HL-60/S4 treated with retinoic acid at 250 ng/mL for 4 days and 3 days (cell line): ENCODE measurements at regions not wholly inside any gene's neighbourhood (a gene's known extent, or its start where the extent isn't known, plus 50 kb on each side); places are given as distances from the start of the nearest gene placed in this dataset.

Experiments
- in situ Hi-C: fragments of 300-500 bp; cut with MboI; formaldehyde crosslinking; loops from 2 replicates; pipeline ENCODE4 v1.7.0; 2022; ENCODE audit warnings: low sequenced_read_pairs

DNA sequence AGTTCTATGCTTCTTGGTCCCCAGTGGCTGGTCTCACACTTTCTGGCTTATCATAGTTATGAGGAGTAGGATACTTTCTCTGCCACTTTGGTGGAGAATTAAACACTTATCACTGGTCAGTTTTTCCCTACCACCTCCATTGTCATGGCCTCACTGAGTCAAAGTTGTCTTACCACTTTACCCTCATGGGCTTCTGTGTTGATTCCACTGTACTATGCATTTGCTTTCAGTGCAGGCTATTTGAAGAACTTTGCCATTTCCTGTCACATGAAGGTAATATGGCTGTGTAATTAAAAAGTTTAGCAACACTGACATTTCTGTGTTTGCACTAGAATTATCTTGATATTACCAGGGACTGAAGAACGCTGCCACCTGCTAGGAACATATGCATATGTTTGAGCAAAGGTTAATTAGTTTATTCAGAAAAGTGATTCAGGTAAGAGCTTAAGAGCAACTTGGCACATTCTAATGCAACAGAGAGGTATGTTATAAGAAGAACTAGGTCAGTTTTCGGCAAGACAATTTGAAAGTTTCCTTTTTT lies 377.3 kb downstream of the PDCD6IP start:
- in situ Hi-C loops = no loop called here

DNA sequence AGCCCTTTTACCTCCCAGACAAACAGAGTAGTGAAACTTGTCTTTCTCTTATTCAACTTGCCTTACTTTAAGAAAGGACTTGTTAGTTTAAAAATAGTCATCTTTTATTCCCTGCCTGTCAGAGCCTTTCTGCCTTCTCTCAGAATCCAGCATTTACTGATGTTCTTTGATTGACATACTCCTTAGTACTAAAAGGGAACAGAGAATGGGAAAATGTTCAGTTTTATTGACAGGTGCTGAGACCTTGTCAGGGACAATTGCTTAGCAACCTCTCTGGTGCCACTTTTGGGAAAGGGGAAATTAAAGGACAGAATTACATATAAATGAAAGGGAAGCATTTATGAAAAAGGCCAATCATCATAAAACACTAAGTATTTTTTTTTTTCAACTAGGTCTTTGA lies 378.3 kb downstream of the PDCD6IP start:
- in situ Hi-C loops = no loop called here

DNA sequence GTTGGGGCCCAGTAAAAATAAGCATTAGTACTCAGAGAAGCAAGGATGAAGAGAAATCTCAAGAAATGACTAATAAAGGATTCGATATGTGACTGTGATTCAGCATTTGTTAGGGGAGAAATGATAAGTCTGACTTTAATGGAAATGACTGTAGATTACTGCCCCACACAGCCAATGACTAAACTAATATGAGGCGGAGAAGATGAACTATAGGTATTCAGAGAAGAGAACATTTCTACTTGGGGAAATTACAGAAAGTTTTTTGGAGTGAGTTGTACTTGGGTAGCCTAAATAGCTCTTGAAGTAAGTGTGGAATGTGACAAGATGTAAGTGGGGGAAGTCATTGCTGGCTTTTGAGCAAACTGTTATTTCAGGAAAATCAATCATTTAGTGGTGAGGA lies 380.0 kb downstream of the PDCD6IP start:
- in situ Hi-C loops = no loop called here

DNA sequence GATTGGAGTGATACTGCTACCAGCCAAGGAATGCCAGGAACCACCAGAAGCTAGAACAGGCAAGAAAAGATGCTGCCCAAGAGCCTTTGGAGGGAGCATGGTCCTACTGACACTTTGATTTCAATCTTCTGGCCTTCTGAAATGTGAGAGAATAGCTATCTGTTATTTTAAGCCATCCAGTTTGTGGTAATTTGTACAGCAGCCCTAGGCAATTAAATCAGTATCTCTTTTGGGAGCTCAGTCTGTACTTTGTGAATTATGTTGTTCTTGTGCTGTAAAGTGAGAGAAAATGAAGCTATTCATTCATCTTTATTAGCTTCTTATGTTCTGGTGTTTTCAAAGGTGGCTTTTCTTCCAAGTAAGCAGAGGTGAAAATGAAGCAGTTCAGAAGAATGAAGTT lies 381.3 kb downstream of the PDCD6IP start:
- in situ Hi-C loops = no loop called here

DNA sequence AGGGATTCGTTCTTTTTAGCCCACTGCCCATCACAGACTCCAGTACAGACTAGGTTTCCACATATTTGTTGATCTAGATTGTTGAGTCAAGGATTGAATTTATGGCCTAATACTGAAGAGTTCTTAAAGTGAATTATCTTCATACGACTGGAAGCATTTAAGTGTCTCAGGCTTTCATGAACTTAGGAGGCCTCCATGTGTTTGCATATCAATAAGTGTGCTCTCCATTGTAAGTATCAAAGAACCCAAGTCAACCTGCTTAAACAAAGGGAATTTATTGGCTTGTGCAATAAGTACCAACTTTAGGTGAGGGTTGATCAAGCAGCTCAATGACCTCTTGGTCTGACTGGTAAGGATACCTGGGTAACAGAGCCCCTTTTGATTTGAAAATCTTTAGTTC lies 382.1 kb downstream of the PDCD6IP start:
- in situ Hi-C loops = no loop called here

DNA sequence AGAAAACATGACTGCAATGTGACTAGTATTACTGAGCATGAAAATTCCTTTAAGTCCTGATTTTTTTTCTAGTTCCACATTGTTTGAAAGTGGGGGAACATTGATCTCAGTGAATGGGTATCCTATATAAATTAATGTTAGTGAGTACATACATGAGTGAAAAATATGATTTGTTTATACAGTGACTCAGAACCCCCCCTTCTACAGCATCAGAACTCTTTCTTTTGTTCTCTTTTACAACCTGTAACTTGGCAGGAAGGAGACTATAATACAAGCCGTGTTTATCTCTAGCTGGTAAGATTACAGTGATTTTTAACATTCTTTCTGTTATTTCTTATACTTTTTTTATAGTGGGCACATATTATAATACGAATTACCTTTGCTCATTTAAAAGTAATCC lies 384.7 kb downstream of the PDCD6IP start:
- in situ Hi-C loops = no loop called here

DNA sequence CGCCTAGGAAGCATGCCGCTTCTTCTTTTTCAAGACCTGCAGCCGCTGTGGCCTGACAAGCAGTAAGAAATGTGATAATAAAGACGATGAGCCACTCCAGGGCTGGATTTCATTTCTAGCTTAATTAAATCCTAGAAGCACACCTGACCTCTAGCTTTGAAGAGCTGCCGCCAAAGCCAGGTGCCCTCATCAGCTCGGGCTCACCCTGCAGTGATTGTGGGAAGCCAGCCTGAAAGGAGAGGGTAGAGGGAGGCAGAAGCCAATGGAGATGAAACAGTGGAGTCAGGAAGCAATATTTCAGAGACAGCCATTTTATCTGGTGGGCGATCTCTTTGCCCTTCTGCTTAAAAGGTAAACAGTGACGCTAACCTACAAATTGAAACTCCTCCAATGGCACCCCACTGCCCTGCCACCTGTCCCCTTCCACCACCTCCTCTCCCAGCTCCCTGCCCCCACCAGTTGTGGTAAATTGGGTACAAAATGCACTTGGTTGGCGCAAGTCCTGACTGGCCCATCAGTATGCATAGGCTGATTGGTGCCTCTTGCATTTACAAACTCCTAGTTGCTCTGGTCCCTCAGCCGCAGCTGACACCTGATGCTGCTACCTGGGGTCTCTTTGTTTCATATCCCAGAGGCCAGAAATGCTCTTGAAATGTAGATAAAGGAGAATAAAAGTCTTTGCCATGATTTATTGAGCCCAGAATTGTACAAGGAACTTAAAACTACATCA lies 385.3 kb downstream of the PDCD6IP start:
- in situ Hi-C loops = no loop called here

DNA sequence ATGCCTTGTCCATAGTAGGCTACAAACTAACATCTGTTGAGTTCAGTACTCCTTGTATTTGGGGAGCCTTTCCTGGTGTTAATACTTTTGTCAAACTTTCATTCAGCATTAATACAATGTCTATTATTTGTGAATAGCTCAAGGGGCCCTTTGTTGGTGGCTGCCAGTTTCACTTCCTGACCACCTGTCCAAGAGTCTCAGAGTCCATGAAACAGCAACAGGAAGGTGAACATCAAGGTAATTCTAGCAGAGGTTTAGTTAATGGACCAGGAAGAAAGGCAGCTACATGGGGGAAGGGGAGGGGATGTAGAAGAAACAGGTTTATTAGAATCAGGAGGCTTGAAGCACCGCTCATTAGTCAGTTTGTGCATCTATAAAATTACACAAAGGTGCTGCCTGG lies 386.9 kb downstream of the PDCD6IP start:
- in situ Hi-C loops = no loop called here

DNA sequence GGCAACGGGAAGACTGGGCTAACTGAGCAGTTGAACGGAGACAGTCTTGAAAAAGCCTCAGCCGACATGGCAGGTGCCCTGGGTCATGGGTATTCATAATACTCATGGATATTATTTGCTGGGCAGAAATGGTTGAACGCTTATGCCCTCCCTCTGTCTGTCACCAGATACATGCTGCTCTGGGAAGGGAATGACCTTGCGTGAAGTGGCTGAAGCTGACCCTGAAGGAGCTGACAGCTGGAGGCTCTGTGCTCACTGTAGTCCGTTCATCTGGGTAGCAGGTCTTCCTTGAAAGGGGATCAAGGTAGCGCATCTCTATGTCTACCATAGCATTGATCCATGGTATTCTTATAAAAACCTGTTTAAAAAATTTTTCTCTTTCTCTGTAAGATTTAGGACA lies 390.7 kb downstream of the PDCD6IP start:
- in situ Hi-C loops = no loop called here

DNA sequence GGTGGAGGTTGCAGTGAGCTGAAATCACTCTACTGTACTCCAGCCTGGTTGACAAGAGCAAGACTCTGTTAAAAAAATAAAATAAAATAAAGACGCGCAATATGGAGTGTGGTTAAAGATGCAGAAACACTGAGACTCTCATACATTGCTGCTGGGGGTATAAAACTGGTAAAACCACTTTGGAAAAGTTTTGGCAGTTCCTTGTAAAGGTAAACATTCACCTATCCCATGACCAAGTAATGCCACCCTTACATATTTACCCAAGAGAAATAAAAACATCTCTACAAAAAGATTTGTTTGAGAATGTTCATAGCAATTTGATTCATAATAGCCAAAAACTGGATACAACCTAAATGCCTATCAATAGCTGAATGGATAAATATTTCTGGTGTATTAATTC lies 398.5 kb downstream of the PDCD6IP start:
- in situ Hi-C loops = no loop called here

DNA sequence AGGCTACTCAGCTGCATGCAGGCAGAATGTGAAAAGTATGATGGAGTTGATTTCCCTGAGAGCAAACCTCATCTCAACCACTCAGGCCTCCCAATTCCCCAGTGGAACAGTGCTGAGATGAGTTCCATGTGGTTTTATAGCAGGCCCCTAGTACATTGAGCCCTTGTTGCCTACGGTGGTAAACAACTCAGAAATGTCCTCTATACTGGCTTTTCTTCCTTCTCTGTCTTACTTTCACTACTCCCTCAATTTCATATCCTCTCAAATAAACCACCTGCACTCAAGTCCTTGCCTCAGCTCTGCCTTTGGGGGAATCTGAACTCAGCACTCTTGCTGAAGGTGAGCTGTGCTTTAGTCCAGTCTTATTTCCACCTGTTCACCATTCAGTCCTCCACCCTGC lies 399.9 kb downstream of the PDCD6IP start:
- in situ Hi-C loops = no loop called here

DNA sequence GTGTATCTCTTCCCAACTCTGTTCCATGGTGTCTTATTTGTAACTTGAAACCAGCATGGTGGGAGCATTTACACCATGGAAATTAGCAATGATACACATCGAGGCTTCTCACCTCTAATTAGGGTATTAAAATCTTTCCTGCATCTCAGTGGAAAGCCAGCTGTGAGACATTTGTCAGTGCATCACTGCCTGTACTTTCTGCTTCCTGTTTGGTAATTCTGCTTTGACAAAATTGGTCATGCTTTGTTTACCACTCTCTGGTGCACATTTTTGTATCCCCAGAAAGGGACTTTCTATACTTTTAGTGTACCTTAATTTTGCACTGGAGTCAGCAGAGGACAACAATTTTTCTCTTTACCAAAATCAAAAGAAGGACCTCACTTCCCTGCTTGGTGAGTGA lies 402.1 kb downstream of the PDCD6IP start:
- in situ Hi-C loops = no loop called here

DNA sequence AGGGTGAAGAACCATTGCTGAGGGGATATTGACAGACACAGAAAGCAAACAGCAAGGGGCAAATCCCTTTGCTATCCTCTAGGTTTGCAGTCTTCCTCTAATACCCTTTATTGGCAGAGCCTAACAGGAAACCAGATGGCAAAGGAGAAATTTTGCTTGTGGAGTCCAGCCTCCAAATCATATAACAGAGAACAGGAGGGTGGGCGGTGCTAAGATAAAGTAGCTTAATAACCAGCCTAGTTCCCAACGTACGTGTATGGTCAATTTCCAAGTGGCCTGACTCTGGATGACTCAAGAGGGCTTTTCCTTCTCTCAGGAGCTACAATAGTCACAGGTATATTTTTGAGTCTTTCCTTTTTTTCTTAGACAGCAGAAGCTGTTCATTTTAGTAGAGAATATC lies 404.5 kb downstream of the PDCD6IP start:
- in situ Hi-C loops = no loop called here

DNA sequence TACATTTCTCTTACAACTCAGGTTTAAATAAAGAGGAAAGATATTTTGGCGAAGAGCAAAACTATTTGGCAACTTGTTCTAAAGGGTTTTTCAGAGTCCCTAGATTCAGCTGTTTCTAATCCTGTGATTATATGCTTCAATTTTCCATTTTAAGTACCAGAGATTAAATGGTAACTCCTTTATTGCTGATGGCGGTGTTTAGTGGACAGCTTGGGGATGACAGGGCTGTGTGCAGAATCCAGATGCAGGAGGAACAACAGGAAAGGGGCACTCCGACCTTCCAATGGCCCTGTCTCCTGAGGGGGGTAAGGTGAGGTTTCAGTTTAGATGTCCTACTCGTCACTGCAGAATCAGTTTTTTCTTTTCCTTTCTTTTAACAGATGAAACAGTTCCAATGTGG lies 405.0 kb downstream of the PDCD6IP start:
- in situ Hi-C loops = no loop called here

DNA sequence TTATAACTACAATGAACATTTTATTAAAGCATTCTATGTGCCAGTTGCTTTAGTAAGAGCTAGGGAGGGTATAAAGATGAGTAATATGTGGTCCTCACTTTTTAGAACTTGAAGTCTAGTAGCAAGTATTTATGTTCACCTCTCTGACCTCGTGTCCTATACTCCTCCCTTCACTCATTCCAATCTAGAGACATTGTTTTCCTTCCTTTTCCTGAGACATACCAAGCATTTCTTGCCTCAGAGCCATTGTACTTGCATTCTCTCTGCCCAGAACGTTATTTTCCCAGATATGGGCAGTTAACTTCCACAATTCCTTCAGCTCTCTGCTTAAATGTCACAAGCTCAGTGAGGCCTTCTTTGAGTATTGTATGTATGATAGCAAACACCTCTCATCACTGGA lies 408.6 kb downstream of the PDCD6IP start:
- in situ Hi-C loops = no loop called here

DNA sequence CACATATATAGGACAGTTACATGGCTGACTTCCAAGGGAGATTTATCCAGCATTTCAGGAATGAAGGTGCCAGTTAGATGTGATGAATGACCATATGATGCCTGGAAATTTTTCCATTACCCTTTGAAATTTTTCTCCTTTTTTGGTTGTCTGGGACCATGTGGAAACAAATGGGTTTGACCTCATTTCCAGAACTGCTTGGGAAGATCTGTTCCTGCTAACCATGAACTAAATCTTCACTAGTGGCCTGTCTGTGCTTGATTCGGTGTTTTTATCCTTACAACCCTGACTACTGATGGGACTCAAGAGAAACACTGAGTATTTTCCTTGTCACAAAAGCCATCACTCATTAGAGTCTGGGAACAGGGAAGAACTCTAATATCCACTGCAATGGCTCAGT lies 409.4 kb downstream of the PDCD6IP start:
- in situ Hi-C loops = no loop called here

DNA sequence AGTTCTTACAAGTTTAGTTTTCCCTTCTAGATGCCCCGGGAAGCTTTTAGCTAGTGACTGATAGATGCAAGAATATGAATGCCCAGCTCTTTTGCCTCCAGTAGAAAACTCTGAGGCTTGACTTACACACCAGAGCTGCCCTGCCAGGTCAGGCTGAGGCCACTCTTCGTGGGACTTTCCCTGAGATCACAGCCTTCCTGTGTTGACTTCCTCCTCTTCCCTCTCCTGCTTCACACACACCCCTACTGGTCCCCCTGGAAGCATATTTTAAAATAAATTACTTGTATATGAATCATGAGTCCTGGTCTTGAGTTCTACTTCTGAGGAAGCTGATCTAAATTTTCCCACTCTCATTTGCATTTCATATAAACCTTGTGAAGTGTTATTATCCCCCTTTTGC lies 413.7 kb downstream of the PDCD6IP start:
- in situ Hi-C loops = no loop called here

DNA sequence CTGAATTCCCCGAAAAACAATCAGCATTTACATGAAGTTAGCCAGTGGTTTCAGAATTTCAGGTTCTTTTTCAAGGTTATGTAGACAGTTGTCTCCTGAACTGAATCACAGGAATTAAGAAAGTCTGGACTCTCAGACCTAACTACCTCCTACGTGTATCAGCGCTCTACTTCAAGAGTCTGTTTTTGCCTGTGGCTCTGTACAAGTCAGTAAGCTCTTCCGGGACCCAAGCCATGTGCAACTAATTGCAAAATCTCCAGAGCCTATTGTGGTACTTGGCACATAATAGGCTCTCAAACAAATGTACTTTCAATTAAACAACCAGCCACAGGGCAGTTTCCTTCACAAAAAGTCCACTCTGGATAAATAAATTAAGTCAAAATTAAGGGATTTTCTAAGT lies 414.2 kb downstream of the PDCD6IP start:
- in situ Hi-C loops = no loop called here

DNA sequence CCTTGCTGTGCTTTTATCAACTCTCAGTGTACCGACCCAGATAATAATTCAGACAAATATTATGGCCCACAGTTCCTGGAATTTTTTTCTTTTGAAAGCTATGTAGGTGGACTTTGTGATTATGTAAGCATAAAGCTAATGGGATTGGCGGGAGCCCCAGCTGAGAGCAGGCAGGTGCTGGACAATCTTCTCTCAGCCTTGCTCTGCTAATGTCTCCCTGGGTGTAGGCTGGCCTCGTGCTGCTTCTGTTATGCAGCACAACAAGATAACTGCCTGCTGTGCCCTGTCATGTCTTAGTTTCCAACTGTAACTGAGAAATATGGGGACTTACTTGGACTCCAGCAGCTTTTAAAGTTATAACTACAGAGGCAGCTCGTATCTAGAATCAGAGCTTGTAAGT lies 415.0 kb downstream of the PDCD6IP start:
- in situ Hi-C loops = no loop called here

DNA sequence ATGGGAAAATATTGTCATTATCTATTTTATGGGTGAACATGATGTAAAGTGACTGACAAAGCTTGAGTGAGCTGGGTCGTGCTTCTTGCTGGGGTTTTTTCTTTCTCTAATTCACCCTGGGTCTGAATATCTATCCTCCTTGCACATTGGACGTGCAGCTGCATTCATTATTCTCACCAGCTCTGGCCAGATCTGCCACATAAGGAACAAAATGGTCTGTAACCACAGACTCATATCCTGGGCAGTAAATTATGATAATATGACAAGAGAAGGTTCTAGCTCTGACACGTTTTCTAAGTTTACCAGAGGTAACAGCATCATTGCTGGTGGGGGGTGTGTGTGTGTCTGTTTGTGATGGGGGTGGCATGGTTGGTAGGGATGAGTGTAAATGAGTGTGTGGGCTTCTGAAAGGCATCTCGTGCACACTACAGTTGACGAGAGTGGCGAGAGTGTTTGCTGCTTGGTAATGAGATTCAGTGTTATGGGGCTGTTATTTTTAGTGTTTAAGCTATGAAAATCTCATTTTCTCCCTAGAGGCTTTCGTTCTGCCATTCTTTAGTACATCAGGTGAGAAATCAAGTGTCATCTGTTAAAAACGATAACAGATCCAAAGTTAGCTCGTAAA lies 418.4 kb downstream of the PDCD6IP start:
- in situ Hi-C loops = no loop called here

DNA sequence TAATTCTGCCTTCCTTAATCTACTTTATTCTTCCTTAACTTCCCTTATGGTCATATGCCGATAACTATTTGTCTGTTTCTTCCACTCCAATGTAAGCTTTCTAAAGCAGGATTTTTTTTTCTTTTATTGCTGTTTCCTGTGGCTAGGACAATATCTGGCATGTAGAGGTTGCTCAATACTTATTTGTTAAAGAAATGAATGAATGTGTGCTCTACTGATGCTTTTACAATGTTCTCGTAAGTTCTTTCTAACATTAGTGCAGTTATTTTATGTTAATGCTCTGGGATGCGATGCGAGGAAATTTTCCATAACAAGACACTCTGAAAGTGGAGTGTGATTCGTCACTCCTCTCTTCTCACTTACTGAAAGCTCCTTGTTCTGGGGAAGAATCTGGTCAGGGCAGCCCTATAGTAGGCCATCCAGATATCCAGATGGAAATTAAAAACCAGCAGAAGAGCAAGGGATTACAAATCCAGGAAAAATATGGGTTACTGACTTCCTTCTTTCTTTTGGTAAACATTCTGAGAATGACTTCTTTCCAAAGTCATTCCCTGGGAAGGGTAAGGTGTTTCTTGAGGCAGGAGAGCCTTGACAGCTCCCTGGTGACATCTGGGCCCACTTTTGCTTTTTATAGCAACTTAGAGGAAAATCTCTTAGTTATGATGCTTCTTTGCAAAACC lies 420.4 kb downstream of the PDCD6IP start:
- in situ Hi-C loops = no loop called here

DNA sequence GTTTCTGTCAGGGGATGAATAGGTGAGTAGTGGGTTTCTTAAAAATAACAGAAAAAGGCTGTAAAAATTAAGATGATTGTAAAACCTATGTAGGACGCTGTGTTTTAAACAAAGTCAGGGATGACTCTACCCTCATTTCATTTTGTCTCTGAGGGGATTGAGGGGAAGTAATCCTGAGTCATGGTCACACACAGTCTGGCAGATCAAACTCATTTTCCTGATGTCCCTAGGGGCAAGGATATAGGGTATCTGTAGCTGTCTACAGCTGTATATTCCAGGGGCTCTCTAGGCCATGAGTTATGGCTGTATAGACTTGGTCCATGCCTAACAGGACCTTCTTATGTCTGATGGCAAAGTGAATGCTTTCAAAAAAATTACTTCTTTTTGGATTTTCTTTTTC lies 421.1 kb downstream of the PDCD6IP start:
- in situ Hi-C loops = no loop called here
